ENCODE measurements at regions not wholly inside any gene's neighbourhood (a gene's known extent, or its start where the extent isn't known, plus 50 kb on each side); places are given as distances from the start of the nearest gene placed in this dataset.

DNA sequence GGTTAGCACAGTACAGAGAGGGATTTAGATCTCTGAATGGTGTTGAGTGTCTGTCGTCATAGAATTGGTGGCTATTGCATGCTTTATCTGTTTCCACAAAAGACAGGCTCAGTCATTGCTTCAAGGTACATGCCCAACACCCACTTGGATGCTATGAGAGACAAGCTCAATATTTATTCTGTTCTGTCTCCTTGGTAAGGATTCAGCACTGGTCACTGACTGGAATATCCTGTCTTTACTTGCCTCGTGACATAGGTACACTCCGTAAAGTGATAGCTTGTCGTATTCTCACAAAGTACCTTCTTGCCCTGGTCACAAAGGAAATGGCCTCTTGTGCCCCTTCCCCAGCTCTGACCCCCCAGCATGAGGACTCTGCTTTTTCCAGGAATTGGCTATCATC, 72.8 kb upstream of the CTNNB1 start:
- TF ChIP-seq, protein P1, sequence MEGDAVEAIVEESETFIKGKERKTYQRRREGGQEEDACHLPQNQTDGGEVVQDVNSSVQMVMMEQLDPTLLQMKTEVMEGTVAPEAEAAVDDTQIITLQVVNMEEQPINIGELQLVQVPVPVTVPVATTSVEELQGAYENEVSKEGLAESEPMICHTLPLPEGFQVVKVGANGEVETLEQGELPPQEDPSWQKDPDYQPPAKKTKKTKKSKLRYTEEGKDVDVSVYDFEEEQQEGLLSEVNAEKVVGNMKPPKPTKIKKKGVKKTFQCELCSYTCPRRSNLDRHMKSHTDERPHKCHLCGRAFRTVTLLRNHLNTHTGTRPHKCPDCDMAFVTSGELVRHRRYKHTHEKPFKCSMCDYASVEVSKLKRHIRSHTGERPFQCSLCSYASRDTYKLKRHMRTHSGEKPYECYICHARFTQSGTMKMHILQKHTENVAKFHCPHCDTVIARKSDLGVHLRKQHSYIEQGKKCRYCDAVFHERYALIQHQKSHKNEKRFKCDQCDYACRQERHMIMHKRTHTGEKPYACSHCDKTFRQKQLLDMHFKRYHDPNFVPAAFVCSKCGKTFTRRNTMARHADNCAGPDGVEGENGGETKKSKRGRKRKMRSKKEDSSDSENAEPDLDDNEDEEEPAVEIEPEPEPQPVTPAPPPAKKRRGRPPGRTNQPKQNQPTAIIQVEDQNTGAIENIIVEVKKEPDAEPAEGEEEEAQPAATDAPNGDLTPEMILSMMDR (IDR thresholded peaks at IDR 0.05; ENCODE audit: borderline replicate concordance, extremely low read depth, low read length, poor library complexity, severe bottlenecking): no peak
- no peak for TF ChIP-seq EZH2 (IDR thresholded peaks at IDR 0.05; ENCODE audit: borderline replicate concordance, low read depth, low read length, severe bottlenecking)

All from DND-41 (cell line).